ENCODE measurements at regions not wholly inside any gene's neighbourhood (a gene's known extent, or its start where the extent isn't known, plus 50 kb on each side); places are given as distances from the start of the nearest gene placed in this dataset.
"Not testable (repeated sequence)": the region's sequence is repeated elsewhere in the genome, so short reads cannot be mapped to it uniquely, and the experiment has no call there.

DNA sequence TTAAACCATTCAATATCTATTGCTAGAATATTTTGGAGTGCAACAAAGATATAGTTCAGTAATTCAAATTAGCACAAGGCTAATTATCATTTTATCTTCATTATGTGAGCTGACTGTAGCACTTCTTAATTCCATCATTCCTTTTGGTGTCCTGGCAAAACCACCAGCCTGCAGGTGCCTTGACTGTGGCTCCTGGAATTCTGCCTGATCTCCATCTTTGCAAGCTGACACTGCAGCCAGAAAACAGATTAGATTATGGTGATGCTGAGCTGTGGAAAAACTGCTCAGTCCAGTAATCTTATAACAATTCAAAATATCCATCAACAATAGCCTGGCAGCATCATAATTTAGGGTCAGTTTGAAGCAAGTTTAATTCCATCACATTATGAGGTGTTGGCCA is 919.5 kb downstream of the DTWD2 start:
- no peak for DNase-seq
- TF ChIP-seq, protein P1, sequence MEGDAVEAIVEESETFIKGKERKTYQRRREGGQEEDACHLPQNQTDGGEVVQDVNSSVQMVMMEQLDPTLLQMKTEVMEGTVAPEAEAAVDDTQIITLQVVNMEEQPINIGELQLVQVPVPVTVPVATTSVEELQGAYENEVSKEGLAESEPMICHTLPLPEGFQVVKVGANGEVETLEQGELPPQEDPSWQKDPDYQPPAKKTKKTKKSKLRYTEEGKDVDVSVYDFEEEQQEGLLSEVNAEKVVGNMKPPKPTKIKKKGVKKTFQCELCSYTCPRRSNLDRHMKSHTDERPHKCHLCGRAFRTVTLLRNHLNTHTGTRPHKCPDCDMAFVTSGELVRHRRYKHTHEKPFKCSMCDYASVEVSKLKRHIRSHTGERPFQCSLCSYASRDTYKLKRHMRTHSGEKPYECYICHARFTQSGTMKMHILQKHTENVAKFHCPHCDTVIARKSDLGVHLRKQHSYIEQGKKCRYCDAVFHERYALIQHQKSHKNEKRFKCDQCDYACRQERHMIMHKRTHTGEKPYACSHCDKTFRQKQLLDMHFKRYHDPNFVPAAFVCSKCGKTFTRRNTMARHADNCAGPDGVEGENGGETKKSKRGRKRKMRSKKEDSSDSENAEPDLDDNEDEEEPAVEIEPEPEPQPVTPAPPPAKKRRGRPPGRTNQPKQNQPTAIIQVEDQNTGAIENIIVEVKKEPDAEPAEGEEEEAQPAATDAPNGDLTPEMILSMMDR (IDR thresholded peaks at IDR 0.05; ENCODE audit: unreplicated experiment): no peak
- intact Hi-C loops (cut with micrococcal nuclease; ENCODE audit: unreplicated experiment): no loop called here
- CTCF ChIA-PET: no interaction called here
- Mint-ChIP-seq H3K27me3 (ENCODE audit: unreplicated experiment) (no peaks in the 10 kb centered on the region), H3K36me3 (ENCODE audit: insufficient read depth, unreplicated experiment) (no peaks in the 10 kb centered on the region), H3K4me1 (ENCODE audit: low read depth, unreplicated experiment) (no peaks in the 10 kb centered on the region), H3K4me3 (ENCODE audit: low read depth, unreplicated experiment) (no peak overlapping the region), H3K27ac (ENCODE audit: unreplicated experiment) (no peak overlapping the region), H3K9me3 (ENCODE audit: low read depth, unreplicated experiment) (peaks cover 19% of the 10 kb centered on the region)
- BruUV-seq (replicated peaks): no TSS peak

DNA sequence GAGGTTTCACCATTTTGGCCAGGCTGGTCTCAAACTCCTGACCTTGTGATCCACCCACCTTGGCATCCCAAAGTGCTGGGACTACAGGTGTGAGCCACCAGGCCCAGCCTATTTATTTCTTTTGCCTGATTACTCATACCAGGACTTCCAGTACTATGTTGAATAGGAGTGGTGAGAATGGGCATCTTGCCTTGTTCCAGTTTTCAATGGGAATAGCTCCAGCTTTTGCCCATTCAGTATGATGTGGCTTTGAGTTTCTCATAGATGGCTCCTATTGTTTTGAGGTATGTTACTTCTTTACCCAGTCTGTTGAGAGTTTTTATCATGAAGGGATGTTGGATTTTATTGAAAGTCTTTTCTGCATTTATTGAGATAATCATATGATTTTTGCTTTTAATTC is 924.5 kb downstream of the DTWD2 start:
- H3K27ac Mint-ChIP-seq (ENCODE audit: unreplicated experiment); BruUV-seq (replicated peaks); H3K4me1 Mint-ChIP-seq (ENCODE audit: low read depth, unreplicated experiment); CTCF ChIA-PET; intact Hi-C loops (cut with micrococcal nuclease; ENCODE audit: unreplicated experiment); DNase-seq; H3K4me3 Mint-ChIP-seq (ENCODE audit: low read depth, unreplicated experiment); H3K27me3 Mint-ChIP-seq (ENCODE audit: unreplicated experiment); H3K36me3 Mint-ChIP-seq (ENCODE audit: insufficient read depth, unreplicated experiment): not testable (repeated sequence)
- peaks cover 22% of the 10 kb centered on the region for H3K9me3 Mint-ChIP-seq (ENCODE audit: low read depth, unreplicated experiment)

DNA sequence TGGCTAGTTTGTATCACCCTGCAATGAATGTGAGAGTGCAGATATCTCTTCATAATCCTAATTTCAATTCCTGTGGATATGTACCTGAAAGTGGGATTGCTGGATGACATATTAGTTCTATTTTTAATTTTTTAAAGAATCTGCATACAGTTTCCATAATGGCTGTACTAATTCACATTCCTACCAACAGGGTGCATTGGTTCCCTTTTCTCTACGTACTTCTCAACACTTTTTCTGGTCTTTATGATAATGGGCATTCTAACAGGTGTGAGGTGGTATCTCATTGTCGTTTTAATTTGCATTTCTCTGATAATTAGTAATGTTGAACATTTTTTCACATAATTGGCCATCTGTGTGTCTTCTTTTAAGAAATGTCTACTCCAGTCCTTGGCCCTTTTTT is 927.5 kb downstream of the DTWD2 start:
- Mint-ChIP-seq H3K4me3 (ENCODE audit: low read depth, unreplicated experiment) (no peak overlapping the region), H3K4me1 (ENCODE audit: low read depth, unreplicated experiment) (no peaks in the 10 kb centered on the region), H3K27me3 (ENCODE audit: unreplicated experiment) (no peaks in the 10 kb centered on the region), H3K36me3 (ENCODE audit: insufficient read depth, unreplicated experiment) (no peaks in the 10 kb centered on the region), H3K9me3 (ENCODE audit: low read depth, unreplicated experiment) (peaks cover 29% of the 10 kb centered on the region), H3K27ac (ENCODE audit: unreplicated experiment) (no peak overlapping the region)
- intact Hi-C loops (cut with micrococcal nuclease; ENCODE audit: unreplicated experiment): no loop called here
- TF ChIP-seq, protein P1 (IDR thresholded peaks at IDR 0.05; ENCODE audit: unreplicated experiment): no peak
- CTCF ChIA-PET: no interaction called here
- no TSS peak for BruUV-seq (replicated peaks)
- no peak for DNase-seq

DNA sequence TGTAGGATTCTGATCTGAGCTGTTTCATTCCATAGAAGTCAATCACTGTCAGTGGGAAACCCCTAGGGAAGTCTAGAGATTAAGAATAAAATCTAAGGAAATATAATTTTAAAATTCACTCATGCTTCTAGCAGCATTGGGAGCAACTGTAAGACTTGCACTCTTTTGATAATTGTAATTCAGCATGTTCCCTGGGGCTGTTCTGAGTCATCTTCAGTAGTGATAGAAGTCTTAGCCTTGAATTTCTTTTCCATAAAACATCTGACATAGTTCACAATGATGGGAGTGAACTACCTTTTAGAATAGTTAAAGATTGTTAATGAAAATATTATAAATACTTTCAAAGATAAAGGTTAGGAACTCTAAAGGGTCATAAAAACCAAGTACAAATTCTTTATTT is 935.8 kb downstream of the DTWD2 start:
- CTCF ChIA-PET: no interaction called here
- no peaks in the 10 kb centered on the region for H3K36me3 Mint-ChIP-seq (ENCODE audit: insufficient read depth, unreplicated experiment)
- BruUV-seq (replicated peaks): no TSS peak
- TF ChIP-seq, protein P1 (IDR thresholded peaks at IDR 0.05; ENCODE audit: unreplicated experiment): no peak
- DNase-seq: no peak
- intact Hi-C loops (cut with micrococcal nuclease; ENCODE audit: unreplicated experiment): no loop called here
- no peaks in the 10 kb centered on the region for H3K27me3 Mint-ChIP-seq (ENCODE audit: unreplicated experiment)
- H3K4me1 Mint-ChIP-seq (ENCODE audit: low read depth, unreplicated experiment): no peaks in the 10 kb centered on the region
- H3K4me3 Mint-ChIP-seq (ENCODE audit: low read depth, unreplicated experiment): no peak overlapping the region
- peaks cover 23% of the 10 kb centered on the region for H3K9me3 Mint-ChIP-seq (ENCODE audit: low read depth, unreplicated experiment)
- H3K27ac Mint-ChIP-seq (ENCODE audit: unreplicated experiment): no peak overlapping the region

DNA sequence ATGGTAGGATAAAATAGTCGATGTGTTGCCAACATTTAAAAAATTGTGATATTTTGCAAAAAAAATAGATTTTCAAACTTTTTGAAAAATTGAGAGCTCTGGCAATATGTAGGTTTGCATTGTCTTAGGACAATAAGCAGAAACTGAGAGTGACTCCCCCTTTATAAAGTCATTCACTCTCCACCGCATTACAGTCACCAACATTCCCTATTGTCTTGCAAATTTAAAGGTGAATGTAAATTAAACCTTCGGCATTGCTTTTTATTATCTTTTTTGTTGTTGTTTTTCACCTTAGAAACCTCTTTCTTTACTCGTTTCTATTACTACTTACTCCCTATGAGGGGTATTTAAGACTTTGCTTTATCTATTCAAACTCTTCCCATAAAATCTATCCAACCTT is 944.2 kb downstream of the DTWD2 start:
- peaks cover 12% of the 10 kb centered on the region for H3K9me3 Mint-ChIP-seq (ENCODE audit: low read depth, unreplicated experiment)
- no peak for DNase-seq
- intact Hi-C loops (cut with micrococcal nuclease; ENCODE audit: unreplicated experiment): no loop called here
- TF ChIP-seq, protein P1 (IDR thresholded peaks at IDR 0.05; ENCODE audit: unreplicated experiment): no peak
- no peaks in the 10 kb centered on the region for H3K27me3 Mint-ChIP-seq (ENCODE audit: unreplicated experiment)
- no peak overlapping the region for H3K4me3 Mint-ChIP-seq (ENCODE audit: low read depth, unreplicated experiment)
- no peaks in the 10 kb centered on the region for H3K36me3 Mint-ChIP-seq (ENCODE audit: insufficient read depth, unreplicated experiment)
- no peaks in the 10 kb centered on the region for H3K4me1 Mint-ChIP-seq (ENCODE audit: low read depth, unreplicated experiment)
- CTCF ChIA-PET: no interaction called here
- no TSS peak for BruUV-seq (replicated peaks)
- H3K27ac Mint-ChIP-seq (ENCODE audit: unreplicated experiment): no peak overlapping the region
